ENCODE measurements at regions not wholly inside any gene's neighbourhood (a gene's known extent, or its start where the extent isn't known, plus 50 kb on each side); places are given as distances from the start of the nearest gene placed in this dataset.
"Not testable (repeated sequence)": the region's sequence is repeated elsewhere in the genome, so short reads cannot be mapped to it uniquely, and the experiment has no call there.

GRCh38 chr6:92681401-92681800 lies 738.0 kb downstream of the EPHA7 start:
- no CpG with 5 or more reads among the region's 1 CpG for WGBS (ENCODE audit: insufficient coverage, insufficient read length)
- Histone ChIP-seq H3K4me3 (ENCODE audit: low read length) (no peak overlapping the region), H3K27ac (ENCODE audit: low read length) (no peak overlapping the region), H3K4me1 (ENCODE audit: control insufficient read depth, insufficient read depth, low read length) (no peaks in the 10 kb centered on the region), H3K36me3 (ENCODE audit: control insufficient read depth, insufficient read depth, low read length) (no peaks in the 10 kb centered on the region), H3K27me3 (ENCODE audit: control insufficient read depth, insufficient read depth, low read length) (no peaks in the 10 kb centered on the region), H3K9me3 (ENCODE audit: control insufficient read depth, insufficient read depth, low read length) (no peaks in the 10 kb centered on the region)
- no peak for DNase-seq (ENCODE audit: low read depth, low spot score)

- not testable (repeated sequence) for H3K27me3 ChIP-seq (ENCODE audit: control insufficient read depth, insufficient read depth, low read length); H3K4me1 ChIP-seq (ENCODE audit: control insufficient read depth, insufficient read depth, low read length); H3K4me3 ChIP-seq (ENCODE audit: low read length); H3K36me3 ChIP-seq (ENCODE audit: control insufficient read depth, insufficient read depth, low read length); H3K27ac ChIP-seq (ENCODE audit: low read length); H3K9me3 ChIP-seq (ENCODE audit: control insufficient read depth, insufficient read depth, low read length); DNase-seq (ENCODE audit: low read depth, low spot score)
Measured at GRCh38 chr6:92671462-92671861, 747.9 kb downstream of the EPHA7 start.

GRCh38 chr6:92667843-92668242 lies 751.5 kb downstream of the EPHA7 start:
- Histone ChIP-seq H3K4me3 (ENCODE audit: low read length) (no peak overlapping the region), H3K27me3 (ENCODE audit: control insufficient read depth, insufficient read depth, low read length) (no peaks in the 10 kb centered on the region), H3K27ac (ENCODE audit: low read length) (no peak overlapping the region), H3K36me3 (ENCODE audit: control insufficient read depth, insufficient read depth, low read length) (no peaks in the 10 kb centered on the region), H3K9me3 (ENCODE audit: control insufficient read depth, insufficient read depth, low read length) (no peaks in the 10 kb centered on the region), H3K4me1 (ENCODE audit: control insufficient read depth, insufficient read depth, low read length) (no peaks in the 10 kb centered on the region)
- DNase-seq (ENCODE audit: low read depth, low spot score) = no peak
- no CpG with 5 or more reads among the region's 5 CpGs for WGBS (ENCODE audit: insufficient coverage, insufficient read length)

GRCh38 chr6:92648364-92649086 lies 770.8 kb downstream of the EPHA7 start:
- Histone ChIP-seq H3K4me1 (ENCODE audit: control insufficient read depth, insufficient read depth, low read length) (no peaks in the 10 kb centered on the region), H3K4me3 (ENCODE audit: low read length) (no peak overlapping the region), H3K9me3 (ENCODE audit: control insufficient read depth, insufficient read depth, low read length) (no peaks in the 10 kb centered on the region), H3K27ac (ENCODE audit: low read length) (no peak overlapping the region), H3K36me3 (ENCODE audit: control insufficient read depth, insufficient read depth, low read length) (no peaks in the 10 kb centered on the region), H3K27me3 (ENCODE audit: control insufficient read depth, insufficient read depth, low read length) (no peaks in the 10 kb centered on the region)
- DNase-seq (ENCODE audit: low read depth, low spot score) = no peak
- WGBS (ENCODE audit: insufficient coverage, insufficient read length) = no CpG with 5 or more reads among the region's 5 CpGs

GRCh38 chr6:92647630-92648029 lies 771.7 kb downstream of the EPHA7 start:
- Histone ChIP-seq H3K4me1 (ENCODE audit: control insufficient read depth, insufficient read depth, low read length) (no peaks in the 10 kb centered on the region), H3K27ac (ENCODE audit: low read length) (no peak overlapping the region), H3K9me3 (ENCODE audit: control insufficient read depth, insufficient read depth, low read length) (no peaks in the 10 kb centered on the region), H3K4me3 (ENCODE audit: low read length) (no peak overlapping the region), H3K36me3 (ENCODE audit: control insufficient read depth, insufficient read depth, low read length) (no peaks in the 10 kb centered on the region), H3K27me3 (ENCODE audit: control insufficient read depth, insufficient read depth, low read length) (no peaks in the 10 kb centered on the region)
- DNase-seq (ENCODE audit: low read depth, low spot score) = no peak
- no CpG with 5 or more reads among the region's 5 CpGs for WGBS (ENCODE audit: insufficient coverage, insufficient read length)

- H3K4me1 ChIP-seq (ENCODE audit: control insufficient read depth, insufficient read depth, low read length); H3K36me3 ChIP-seq (ENCODE audit: control insufficient read depth, insufficient read depth, low read length); H3K4me3 ChIP-seq (ENCODE audit: low read length); H3K27ac ChIP-seq (ENCODE audit: low read length); H3K9me3 ChIP-seq (ENCODE audit: control insufficient read depth, insufficient read depth, low read length); H3K27me3 ChIP-seq (ENCODE audit: control insufficient read depth, insufficient read depth, low read length): not testable (repeated sequence)
- no CpG with 5 or more reads among the region's 25 CpGs for WGBS (ENCODE audit: insufficient coverage, insufficient read length)
- DNase-seq (ENCODE audit: low read depth, low spot score) = peak; percentile 25
Measured at GRCh38 chr6:92644104-92644791, 775.1 kb downstream of the EPHA7 start.

GRCh38 chr6:92635553-92636153 lies 783.7 kb downstream of the EPHA7 start:
- no peak for DNase-seq (ENCODE audit: low read depth, low spot score)
- no peak overlapping the region for H3K27ac ChIP-seq (ENCODE audit: low read length)
- no CpG with 5 or more reads among the region's 3 CpGs for WGBS (ENCODE audit: insufficient coverage, insufficient read length)

GRCh38 chr6:92634561-92634960 lies 784.8 kb downstream of the EPHA7 start:
- Histone ChIP-seq H3K27me3 (ENCODE audit: control insufficient read depth, insufficient read depth, low read length) (no peaks in the 10 kb centered on the region), H3K4me3 (ENCODE audit: low read length) (no peak overlapping the region), H3K4me1 (ENCODE audit: control insufficient read depth, insufficient read depth, low read length) (no peaks in the 10 kb centered on the region), H3K36me3 (ENCODE audit: control insufficient read depth, insufficient read depth, low read length) (no peaks in the 10 kb centered on the region), H3K27ac (ENCODE audit: low read length) (no peak overlapping the region), H3K9me3 (ENCODE audit: control insufficient read depth, insufficient read depth, low read length) (no peaks in the 10 kb centered on the region)
- DNase-seq (ENCODE audit: low read depth, low spot score) = no peak
- no CpG with 5 or more reads among the region's 3 CpGs for WGBS (ENCODE audit: insufficient coverage, insufficient read length)

More at GRCh38 chr6:92635553-92636153, 783.7 kb downstream of the EPHA7 start:
- no peaks in the 10 kb centered on the region for H3K36me3 ChIP-seq (ENCODE audit: control insufficient read depth, insufficient read depth, low read length)
- no peaks in the 10 kb centered on the region for H3K4me1 ChIP-seq (ENCODE audit: control insufficient read depth, insufficient read depth, low read length)
- no peaks in the 10 kb centered on the region for H3K9me3 ChIP-seq (ENCODE audit: control insufficient read depth, insufficient read depth, low read length)
- no peaks in the 10 kb centered on the region for H3K27me3 ChIP-seq (ENCODE audit: control insufficient read depth, insufficient read depth, low read length)
- no peak overlapping the region for H3K4me3 ChIP-seq (ENCODE audit: low read length)

- no peaks in the 10 kb centered on the region for H3K27me3 ChIP-seq (ENCODE audit: control insufficient read depth, insufficient read depth, low read length)
- no peak overlapping the region for H3K4me3 ChIP-seq (ENCODE audit: low read length)
- H3K9me3 ChIP-seq (ENCODE audit: control insufficient read depth, insufficient read depth, low read length) = no peaks in the 10 kb centered on the region
- no peaks in the 10 kb centered on the region for H3K4me1 ChIP-seq (ENCODE audit: control insufficient read depth, insufficient read depth, low read length)
- no peak for DNase-seq (ENCODE audit: low read depth, low spot score)
- no CpG with 5 or more reads among the region's 2 CpGs for WGBS (ENCODE audit: insufficient coverage, insufficient read length)
- no peak overlapping the region for H3K27ac ChIP-seq (ENCODE audit: low read length)
- H3K36me3 ChIP-seq (ENCODE audit: control insufficient read depth, insufficient read depth, low read length) = no peaks in the 10 kb centered on the region
Measured at GRCh38 chr6:92623431-92623830, 795.9 kb downstream of the EPHA7 start.

- WGBS (ENCODE audit: insufficient coverage, insufficient read length) = no CpG with 5 or more reads among the region's 3 CpGs
- no peak overlapping the region for H3K4me3 ChIP-seq (ENCODE audit: low read length)
Measured at GRCh38 chr6:92617721-92618120, 801.6 kb downstream of the EPHA7 start.

More at GRCh38 chr6:92617721-92618120, 801.6 kb downstream of the EPHA7 start:
- H3K27ac ChIP-seq (ENCODE audit: low read length) = no peak overlapping the region
- no peaks in the 10 kb centered on the region for H3K27me3 ChIP-seq (ENCODE audit: control insufficient read depth, insufficient read depth, low read length)
- no peaks in the 10 kb centered on the region for H3K9me3 ChIP-seq (ENCODE audit: control insufficient read depth, insufficient read depth, low read length)
- DNase-seq (ENCODE audit: low read depth, low spot score) = no peak
- no peaks in the 10 kb centered on the region for H3K4me1 ChIP-seq (ENCODE audit: control insufficient read depth, insufficient read depth, low read length)
- H3K36me3 ChIP-seq (ENCODE audit: control insufficient read depth, insufficient read depth, low read length) = no peaks in the 10 kb centered on the region

Data from iPS DF 6.9 (cell line).